Eye (tissue), 1 donor: ENCODE measurements at regions not wholly inside any gene's neighbourhood (a gene's known extent, or its start where the extent isn't known, plus 50 kb on each side); places are given as distances from the start of the nearest gene placed in this dataset.
A peak's percentile ranks its signal among the peaks of the same experiment; 100 is the strongest.

Experiments used
- DNase-seq: peaks from one replicate; pipeline ENCODE4 v3.0.0-alpha.2; 2015

GRCh38 chr22:48047722-48048500, 1285.5 kb downstream of the TBC1D22A start:
- DNase-seq = no peak

GRCh38 chr22:48045369-48045768, 1282.9 kb downstream of the TBC1D22A start:
- DNase-seq = no peak

- peak; percentile 25 for DNase-seq
Measured at GRCh38 chr22:48044487-48045060, 1282.1 kb downstream of the TBC1D22A start.

DNA sequence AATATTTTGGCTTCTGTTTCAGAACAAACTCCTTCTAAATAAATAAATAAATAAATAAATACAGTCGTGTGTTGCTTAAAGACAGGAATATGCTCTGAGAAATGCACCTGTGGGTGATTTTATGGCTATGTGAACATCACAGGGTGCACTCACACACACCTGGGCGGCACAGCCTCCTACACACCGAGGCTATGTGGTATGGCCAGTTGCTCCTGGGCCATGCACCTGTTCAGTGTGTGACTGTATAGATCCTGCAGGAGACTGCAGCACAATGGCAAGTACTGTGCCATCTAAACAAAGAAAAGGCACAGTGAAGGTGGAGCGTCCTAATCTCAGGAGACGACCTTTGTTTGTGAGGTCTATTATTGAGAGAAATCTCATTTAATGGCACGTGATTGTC, 1281.1 kb downstream of the TBC1D22A start:
- no peak for DNase-seq

DNA sequence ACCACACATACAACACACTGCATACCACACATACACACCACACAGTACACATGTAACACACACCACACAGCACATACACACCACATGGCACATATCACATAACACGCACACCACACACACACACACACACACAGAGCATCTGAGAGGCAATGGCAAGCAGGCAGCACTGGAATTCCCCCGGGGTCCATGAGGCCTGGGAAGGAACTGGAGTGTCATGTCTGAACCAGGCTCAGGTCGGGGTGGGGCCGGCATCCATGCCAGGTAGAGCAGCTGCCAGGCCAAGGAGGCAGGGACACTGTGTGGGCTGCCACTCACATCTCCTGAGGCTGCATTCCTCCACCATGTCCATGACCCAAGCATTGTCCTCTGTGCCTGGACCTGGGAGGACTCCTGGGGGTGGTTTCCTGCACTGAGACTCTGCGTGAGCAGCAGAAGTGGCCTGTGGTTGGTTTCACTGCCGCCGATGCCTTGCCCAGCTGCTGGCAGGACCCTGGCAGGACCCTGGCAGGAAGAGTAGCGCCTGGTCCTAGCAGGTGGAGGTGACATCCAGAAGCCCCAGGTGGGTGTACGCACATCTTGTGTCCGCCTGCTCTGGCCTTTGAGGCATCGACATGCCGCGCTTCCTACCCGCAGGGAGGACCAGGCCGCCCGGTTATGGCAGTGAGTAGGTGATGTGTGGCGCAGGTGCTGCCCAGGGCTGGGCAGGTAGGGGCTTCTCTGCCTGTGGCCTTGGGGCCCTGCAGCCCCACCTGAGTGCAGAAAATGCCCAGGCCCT, 1280.4 kb downstream of the TBC1D22A start:
- DNase-seq = no peak

GRCh38 chr22:48039326-48039725, 1276.9 kb downstream of the TBC1D22A start:
- DNase-seq = no peak

DNA sequence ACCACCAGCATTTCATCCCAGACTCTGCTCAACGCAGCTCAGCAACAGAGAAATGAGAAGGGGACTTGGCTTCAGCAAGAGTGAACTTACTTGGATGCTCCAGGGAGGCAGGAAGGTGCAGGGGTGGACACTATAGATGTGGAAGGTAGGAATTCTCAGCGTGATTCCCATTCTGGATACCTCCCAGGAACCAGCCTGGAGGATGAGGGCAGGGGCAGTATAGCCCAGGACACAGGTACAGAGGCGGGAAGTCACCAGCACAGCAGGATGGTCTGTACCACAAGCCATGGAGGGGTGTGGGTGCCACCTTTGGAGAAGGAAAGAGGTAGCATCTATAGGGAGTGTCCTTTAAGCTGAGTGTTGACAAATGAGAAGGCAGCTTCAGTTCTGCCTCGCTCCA, 1275.2 kb downstream of the TBC1D22A start:
- no peak for DNase-seq

DNA sequence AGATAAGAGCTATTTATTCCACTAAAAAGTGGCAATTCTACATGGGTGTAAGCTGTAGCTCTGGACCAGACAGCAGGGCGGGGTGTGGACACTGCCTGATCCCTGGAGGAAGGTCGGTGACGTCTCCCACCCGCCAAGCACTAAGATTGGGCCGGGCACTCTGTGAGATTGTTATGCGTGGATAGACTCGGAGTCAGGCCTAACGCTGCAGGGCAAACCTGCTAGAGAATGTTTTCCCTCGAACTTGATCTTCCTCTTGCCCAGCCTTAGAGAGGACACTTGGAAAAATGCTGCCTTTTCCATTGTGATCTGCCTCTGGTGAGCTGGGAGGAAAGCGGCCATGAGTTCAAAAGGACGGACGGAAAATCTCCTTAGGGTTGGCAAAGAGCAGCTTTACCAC, 1273.4 kb downstream of the TBC1D22A start:
- no peak for DNase-seq

- no peak for DNase-seq
Measured at GRCh38 chr22:48031589-48031988, 1269.1 kb downstream of the TBC1D22A start.

DNA sequence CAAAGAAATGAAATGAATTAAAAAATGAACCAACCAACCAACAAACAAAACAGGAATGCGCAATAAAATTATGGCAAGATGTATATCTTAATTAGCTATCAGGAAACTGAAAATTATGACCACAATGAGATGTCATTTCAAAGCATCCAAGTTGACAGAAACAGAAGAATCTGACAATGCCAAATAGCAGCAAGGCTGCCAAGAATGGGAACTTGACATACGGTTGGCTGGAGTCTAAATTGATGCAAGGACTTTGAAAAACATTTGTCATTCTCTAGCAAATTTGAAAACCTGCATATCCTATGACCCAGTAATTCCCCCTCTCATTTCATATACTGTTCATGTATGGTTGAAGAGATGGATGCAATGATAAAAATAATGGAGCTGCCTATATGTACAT, 1262.6 kb downstream of the TBC1D22A start:
- no peak for DNase-seq

- no peak for DNase-seq
Measured at GRCh38 chr22:48021991-48022401, 1259.5 kb downstream of the TBC1D22A start.

- DNase-seq = no peak
Measured at GRCh38 chr22:48018346-48018745, 1255.9 kb downstream of the TBC1D22A start.

DNA sequence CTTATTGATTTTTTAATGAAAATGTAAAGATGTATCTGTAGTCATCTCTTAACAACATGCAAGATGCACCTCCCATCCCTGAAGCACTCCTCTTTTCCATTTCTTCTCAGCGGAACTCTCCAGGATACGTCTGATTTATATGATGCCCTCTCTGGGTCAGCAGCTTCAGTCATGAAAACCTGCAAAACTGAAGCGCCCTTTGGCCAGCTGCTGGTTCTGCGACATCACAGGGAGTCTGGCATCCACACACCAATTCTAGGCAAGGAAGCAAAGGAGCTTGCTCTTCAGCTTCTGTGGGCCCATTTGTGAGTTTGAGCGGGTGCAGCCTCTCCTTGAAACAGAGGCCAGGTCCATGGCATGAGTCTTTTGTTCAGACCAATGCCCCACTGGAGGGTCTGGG, 1253.3 kb downstream of the TBC1D22A start:
- no peak for DNase-seq

GRCh38 chr22:48004936-48005335, 1242.5 kb downstream of the TBC1D22A start:
- DNase-seq = no peak

DNA sequence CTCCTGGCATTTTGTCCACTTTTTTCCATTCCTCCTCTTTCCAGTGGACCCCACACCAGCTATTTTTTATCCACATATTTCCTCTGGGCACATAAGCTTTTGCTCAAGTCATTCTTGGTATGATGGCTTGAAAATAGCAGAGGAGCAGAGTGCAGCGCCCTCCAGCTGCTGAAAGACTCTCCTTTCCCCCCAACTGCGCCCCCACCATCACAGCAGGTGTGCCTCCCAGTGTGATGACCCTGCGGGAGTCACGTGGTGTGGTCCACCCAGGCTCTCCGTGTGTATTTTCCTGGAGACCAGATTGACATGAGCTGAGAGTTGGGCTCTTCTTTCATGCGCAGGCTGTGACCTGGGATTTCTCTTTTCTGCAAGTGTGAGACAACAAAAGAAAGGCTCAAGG, 1241.6 kb downstream of the TBC1D22A start:
- peak; percentile 21 for DNase-seq

DNA sequence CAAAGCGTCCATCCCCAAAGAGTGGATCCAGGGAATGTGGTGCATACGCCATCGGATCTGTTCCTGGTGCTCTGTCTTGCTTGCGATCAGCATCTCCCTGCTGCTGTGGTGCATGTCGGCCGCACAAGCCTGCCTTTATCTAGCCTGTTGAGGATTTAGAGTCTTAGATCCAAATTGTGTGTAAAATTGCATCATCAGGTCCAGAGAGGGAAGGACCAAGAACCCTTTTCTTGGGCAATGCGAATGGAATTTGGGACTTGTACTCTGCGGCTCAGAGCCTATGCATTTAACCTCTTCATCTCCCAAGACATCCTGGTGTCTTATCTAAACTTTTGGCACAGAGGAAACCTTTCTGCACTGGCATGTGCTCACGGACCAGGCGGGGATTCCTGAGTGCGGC, 1238.7 kb downstream of the TBC1D22A start:
- DNase-seq = no peak

DNA sequence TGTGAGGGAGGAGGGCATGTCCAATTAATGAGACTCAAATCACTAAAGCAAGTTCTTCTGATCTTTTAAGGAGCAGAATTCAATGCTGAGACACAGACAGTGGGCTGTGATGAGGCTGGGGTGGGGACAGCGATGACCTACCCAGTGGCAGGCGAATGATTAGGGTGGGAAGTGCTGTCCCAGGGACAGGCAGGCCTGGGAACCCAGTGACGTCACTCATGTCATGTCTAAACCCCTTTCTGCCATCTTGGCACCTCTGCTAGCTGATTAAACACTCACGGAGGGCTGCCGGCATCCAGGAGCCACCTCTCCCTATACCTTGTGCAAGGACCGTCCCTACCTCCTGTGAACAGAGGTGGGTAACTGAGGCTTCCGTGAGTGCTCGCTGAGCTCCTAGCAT, 1235.2 kb downstream of the TBC1D22A start:
- DNase-seq = no peak

GRCh38 chr22:47997052-47997590, 1234.7 kb downstream of the TBC1D22A start:
- DNase-seq = peak; percentile 80

GRCh38 chr22:47996446-47996857, 1234.0 kb downstream of the TBC1D22A start:
- DNase-seq = no peak

DNA sequence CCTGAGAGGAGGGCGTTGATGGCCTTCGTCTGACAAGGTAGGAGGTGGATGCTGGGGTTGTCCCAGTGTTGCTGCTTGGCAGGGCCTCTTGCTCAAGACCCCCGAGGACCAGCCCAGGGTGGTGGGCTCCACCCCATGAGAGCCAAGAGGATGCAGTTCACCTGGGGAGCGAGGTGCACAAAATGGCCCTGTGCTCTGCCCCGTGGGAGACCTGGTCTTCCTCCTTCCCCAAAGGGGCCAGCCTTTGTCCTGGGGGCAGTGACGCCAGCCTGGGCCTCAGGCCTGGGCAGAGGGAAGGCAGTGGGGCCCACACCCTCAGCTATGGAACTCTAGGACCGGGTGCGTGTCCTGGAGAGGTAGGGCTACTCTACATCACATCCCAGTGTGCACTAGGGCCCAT, 1233.3 kb downstream of the TBC1D22A start:
- no peak for DNase-seq

GRCh38 chr22:47995264-47995627, 1232.8 kb downstream of the TBC1D22A start:
- no peak for DNase-seq

GRCh38 chr22:47994601-47995263, 1232.3 kb downstream of the TBC1D22A start:
- peak; percentile 22 for DNase-seq

DNA sequence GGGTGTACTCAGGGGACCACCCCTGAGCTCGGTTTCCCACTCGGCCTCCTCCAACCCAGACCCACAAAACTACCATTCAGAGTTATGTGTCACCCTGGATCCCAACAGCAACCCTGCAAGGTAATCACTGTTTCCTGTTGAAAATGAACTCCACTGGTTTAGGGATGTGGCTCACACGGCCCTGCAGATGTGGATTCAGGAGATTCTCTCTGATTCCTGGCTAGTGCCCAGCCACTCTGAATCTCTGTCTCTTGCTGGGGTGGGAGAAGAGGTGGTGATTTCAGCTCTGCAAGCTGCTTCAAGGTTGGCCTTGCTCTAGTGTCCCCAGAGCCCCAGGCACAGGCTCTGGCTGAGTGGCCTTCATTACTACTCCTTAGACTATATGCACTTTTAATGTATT, 1231.6 kb downstream of the TBC1D22A start:
- DNase-seq = no peak
